Liver (tissue), 8 donors: ENCODE measurements at regions not wholly inside any gene's neighbourhood (a gene's known extent, or its start where the extent isn't known, plus 50 kb on each side); places are given as distances from the start of the nearest gene placed in this dataset.

ENCODE experiments used
- DNase-seq: peaks from one replicate; pipeline ENCODE4 v3.0.0-alpha.2; 2017; ENCODE audit warnings: low spot score
- H3K27ac ChIP-seq, 2 donors: one replicate each; pipeline ENCODE4 v1.7.0; 2013; ENCODE audit warnings: inconsistent platforms in 2 of 2, low read length in 2 of 2, control low read depth in 1 of 2, low read depth in 1 of 2, mild to moderate bottlenecking in 1 of 2
- H3K27me3 ChIP-seq, 4 donors: one replicate each; pipeline versions ENCODE4 v1.6.1 to v1.7.0; 2013; ENCODE audit warnings: low read length in 3 of 4, inconsistent platforms in 1 of 4, mild to moderate bottlenecking in 1 of 4, moderate library complexity in 1 of 4; ENCODE audit not compliant: control insufficient read depth in 4 of 4, insufficient read depth in 4 of 4
- H3K36me3 ChIP-seq, 4 donors: one replicate each; pipeline versions ENCODE4 v1.6.1 to v1.7.0; 2013; ENCODE audit warnings: low read length in 3 of 4, mild to moderate bottlenecking in 3 of 4, low read depth in 1 of 4, moderate library complexity in 1 of 4; ENCODE audit not compliant: control insufficient read depth in 4 of 4, insufficient read depth in 3 of 4
- H3K4me1 ChIP-seq, 4 donors: one replicate each; pipeline versions ENCODE4 v1.6.1 to v1.7.0; 2013; ENCODE audit warnings: low read length in 3 of 4, mild to moderate bottlenecking in 3 of 4, moderate library complexity in 1 of 4; ENCODE audit not compliant: control insufficient read depth in 4 of 4, insufficient read depth in 4 of 4
- H3K4me3 ChIP-seq, 3 donors: one replicate each; pipeline versions ENCODE4 v1.6.1 to v1.7.0; 2013; ENCODE audit warnings: low read length in 3 of 3, control low read depth in 1 of 3, low read depth in 1 of 3, mild to moderate bottlenecking in 1 of 3
- H3K9ac ChIP-seq, 2 donors: one replicate each; pipeline ENCODE4 v1.7.0; 2013; ENCODE audit warnings: low read length in 2 of 2, mild to moderate bottlenecking in 2 of 2, moderate library complexity in 2 of 2, control low read depth in 1 of 2, low read depth in 1 of 2
- H3K9me3 ChIP-seq, 4 donors: one replicate each; pipeline versions ENCODE4 v1.6.1 to v1.7.0; 2013; ENCODE audit warnings: low read length in 3 of 4; ENCODE audit not compliant: control insufficient read depth in 4 of 4
- EGR1 ChIP-seq, 2 donors: IDR thresholded peaks; 2 replicates each; pipeline ENCODE4 v1.6.1; 2016 to 2018; ENCODE audit warnings: antibody characterized with exemption in 2 of 2, low read depth in 2 of 2
- FOXA2 ChIP-seq: IDR thresholded peaks from 2 replicates; pipeline ENCODE4 v1.6.1; 2016; ENCODE audit warnings: antibody characterized with exemption
- HNF4A ChIP-seq, 2 donors: conservative IDR thresholded peaks; 2 replicates each; pipeline ENCODE4 v1.6.1; 2016; ENCODE audit warnings: antibody characterized with exemption in 2 of 2, mild to moderate bottlenecking in 2 of 2
- HNF4G ChIP-seq: IDR thresholded peaks from 2 replicates; pipeline ENCODE4 v1.6.1; 2016; ENCODE audit warnings: antibody characterized with exemption
- JUND ChIP-seq, 2 donors: IDR thresholded peaks; 2 replicates each; pipeline ENCODE4 v1.6.1; 2016; ENCODE audit warnings: antibody characterized with exemption in 2 of 2
- NR2F2 ChIP-seq: IDR thresholded peaks from 2 replicates; pipeline ENCODE4 v1.6.1; 2016; ENCODE audit warnings: antibody characterized with exemption
- RAD21 ChIP-seq, 2 donors: IDR thresholded peaks; 2 replicates each; pipeline ENCODE4 v1.6.1; 2016; ENCODE audit warnings: antibody characterized with exemption in 2 of 2, mild to moderate bottlenecking in 2 of 2
- RXRA ChIP-seq, 2 donors: IDR thresholded peaks; 2 replicates each; pipeline ENCODE4 v1.6.1; 2017 to 2018; ENCODE audit warnings: antibody characterized with exemption in 2 of 2, mild to moderate bottlenecking in 1 of 2
- SP1 ChIP-seq: IDR thresholded peaks from 2 replicates; pipeline ENCODE4 v1.6.1; 2018; ENCODE audit warnings: antibody characterized with exemption, mild to moderate bottlenecking
- TAF1 ChIP-seq: conservative IDR thresholded peaks from 2 replicates; pipeline ENCODE4 v1.6.1; 2016; ENCODE audit warnings: antibody characterized with exemption, mild to moderate bottlenecking
- WGBS: extraction: QIAGEN DNeasy Blood & Tissue Kit; methylation state at CpG from one replicate; pipeline ENCODE4 v1.1.7; 2013; 5-methylcytosine and 5-hydroxymethylcytosine counted together
- TF ChIP-seq, protein P1 (sequence below): IDR thresholded peaks from 2 replicates; pipeline ENCODE4 v1.6.1; 2016; ENCODE audit warnings: antibody characterized with exemption
- TF ChIP-seq, protein P2 (sequence below): fragments of 150-350 bp; IDR thresholded peaks from 2 replicates; pipeline ENCODE4 v1.5.1; 2017; ENCODE audit warnings: improper control_type of control experiment, low read depth, low read length; ENCODE audit not compliant: missing input control
- TF ChIP-seq, protein P3 (sequence below): IDR thresholded peaks from 2 replicates; pipeline ENCODE4 v1.6.1; 2016; ENCODE audit warnings: antibody characterized with exemption
- TF ChIP-seq, protein P4 (sequence below): IDR thresholded peaks from 2 replicates; pipeline ENCODE4 v1.6.1; 2016; ENCODE audit warnings: antibody characterized with exemption
- TF ChIP-seq, protein P5 (sequence below): IDR thresholded peaks from 2 replicates; pipeline ENCODE4 v1.6.1; 2016; ENCODE audit warnings: antibody characterized with exemption, mild to moderate bottlenecking
- donor health status: healthy.
- donor health status: healthy.
- donor health status: healthy.
- donor health status: healthy.
- donor health status: healthy.

DNA sequence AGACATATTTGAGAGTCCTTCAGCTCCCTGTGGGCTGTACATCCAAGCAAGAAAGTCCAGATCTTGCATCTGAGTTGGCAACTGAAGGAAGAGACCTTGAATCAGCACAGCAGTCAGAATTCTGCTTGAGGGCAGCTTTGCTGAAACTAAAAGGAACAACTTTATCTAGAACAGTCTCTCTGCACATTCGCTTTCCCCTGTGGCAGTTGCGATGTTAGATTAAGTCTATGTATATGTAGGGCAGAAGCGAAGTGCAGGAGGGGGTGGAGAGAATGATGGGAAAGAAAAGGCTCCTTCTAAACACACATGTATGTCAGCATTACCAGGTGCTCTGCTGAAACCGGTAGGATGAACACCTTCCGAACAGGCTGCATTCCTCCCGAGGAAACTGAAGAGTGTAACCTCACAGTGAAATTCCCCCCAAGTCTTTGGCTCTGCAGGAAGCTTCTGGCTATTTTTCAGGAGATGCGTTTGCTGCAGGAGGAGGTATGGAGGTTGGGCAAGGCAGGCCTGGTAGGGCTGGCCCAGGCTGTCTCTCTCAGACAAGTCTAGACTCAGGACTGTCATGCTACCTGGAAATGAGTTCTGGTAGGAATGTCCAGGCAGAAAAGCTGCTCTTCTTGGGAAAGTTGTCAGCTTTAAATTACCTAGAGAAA is 70.0 kb upstream of the ATL2 start:
- no peak for TF ChIP-seq FOXA2
- TF ChIP-seq HNF4G, result no peak
- TF ChIP-seq NR2F2, result no peak
- TF ChIP-seq, protein P1, sequence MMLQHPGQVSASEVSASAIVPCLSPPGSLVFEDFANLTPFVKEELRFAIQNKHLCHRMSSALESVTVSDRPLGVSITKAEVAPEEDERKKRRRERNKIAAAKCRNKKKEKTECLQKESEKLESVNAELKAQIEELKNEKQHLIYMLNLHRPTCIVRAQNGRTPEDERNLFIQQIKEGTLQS, result no peak
- no peak for TF ChIP-seq SP1
- TF ChIP-seq EGR1 (IDR thresholded peaks at IDR 0.05; ENCODE audit: low read depth in 2 of 2), result no peak
- TF ChIP-seq TAF1, result no peak
- TF ChIP-seq, protein P2, sequence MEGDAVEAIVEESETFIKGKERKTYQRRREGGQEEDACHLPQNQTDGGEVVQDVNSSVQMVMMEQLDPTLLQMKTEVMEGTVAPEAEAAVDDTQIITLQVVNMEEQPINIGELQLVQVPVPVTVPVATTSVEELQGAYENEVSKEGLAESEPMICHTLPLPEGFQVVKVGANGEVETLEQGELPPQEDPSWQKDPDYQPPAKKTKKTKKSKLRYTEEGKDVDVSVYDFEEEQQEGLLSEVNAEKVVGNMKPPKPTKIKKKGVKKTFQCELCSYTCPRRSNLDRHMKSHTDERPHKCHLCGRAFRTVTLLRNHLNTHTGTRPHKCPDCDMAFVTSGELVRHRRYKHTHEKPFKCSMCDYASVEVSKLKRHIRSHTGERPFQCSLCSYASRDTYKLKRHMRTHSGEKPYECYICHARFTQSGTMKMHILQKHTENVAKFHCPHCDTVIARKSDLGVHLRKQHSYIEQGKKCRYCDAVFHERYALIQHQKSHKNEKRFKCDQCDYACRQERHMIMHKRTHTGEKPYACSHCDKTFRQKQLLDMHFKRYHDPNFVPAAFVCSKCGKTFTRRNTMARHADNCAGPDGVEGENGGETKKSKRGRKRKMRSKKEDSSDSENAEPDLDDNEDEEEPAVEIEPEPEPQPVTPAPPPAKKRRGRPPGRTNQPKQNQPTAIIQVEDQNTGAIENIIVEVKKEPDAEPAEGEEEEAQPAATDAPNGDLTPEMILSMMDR, result no peak
- TF ChIP-seq RAD21 (IDR thresholded peaks at IDR 0.05), result no peak
- no peak for TF ChIP-seq HNF4A (conservative IDR thresholded peaks at IDR 0.05)
- no peak for TF ChIP-seq JUND (IDR thresholded peaks at IDR 0.05)
- TF ChIP-seq, protein P3, sequence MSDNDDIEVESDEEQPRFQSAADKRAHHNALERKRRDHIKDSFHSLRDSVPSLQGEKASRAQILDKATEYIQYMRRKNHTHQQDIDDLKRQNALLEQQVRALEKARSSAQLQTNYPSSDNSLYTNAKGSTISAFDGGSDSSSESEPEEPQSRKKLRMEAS, result no peak
- TF ChIP-seq RXRA (IDR thresholded peaks at IDR 0.05), result no peak
- 86% methylated on average over 7 of the region's 7 CpGs for WGBS
- no peaks in the 10 kb centered on the region for H3K9me3 ChIP-seq
- H3K27ac ChIP-seq, result no peak overlapping the region
- H3K27me3 ChIP-seq, result no peaks in the 10 kb centered on the region
- no peak overlapping the region for H3K9ac ChIP-seq
- no peaks in the 10 kb centered on the region for H3K36me3 ChIP-seq
- no peak for DNase-seq
- no peak overlapping the region for H3K4me3 ChIP-seq
- H3K4me1 ChIP-seq, result peaks cover 0 to 3% (median 0%) of the 10 kb centered on the region in 4 donors

DNA sequence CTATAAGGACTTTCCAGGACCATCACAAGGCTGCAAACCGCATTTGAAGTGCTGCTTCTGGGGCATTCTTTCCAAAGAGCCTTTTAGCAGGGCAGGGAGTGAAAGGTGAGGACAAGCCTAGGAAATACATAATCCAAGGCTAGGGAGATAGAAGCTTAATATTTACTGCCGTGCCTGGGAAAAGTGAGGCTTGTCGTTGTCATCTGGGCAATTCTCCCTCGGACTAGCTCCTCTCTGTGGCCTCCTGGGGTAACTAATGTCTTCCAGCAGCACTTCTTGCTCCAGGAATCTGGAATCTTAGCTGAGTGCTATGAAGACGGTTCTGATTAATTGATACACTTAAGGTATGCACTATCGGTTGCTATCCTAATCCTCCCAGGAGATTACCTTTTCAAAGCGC is 69.3 kb upstream of the ATL2 start:
- Histone ChIP-seq H3K36me3 (no peaks in the 10 kb centered on the region), H3K27me3 (no peaks in the 10 kb centered on the region), H3K9ac (no peak overlapping the region), H3K4me1 (peaks cover 0 to 3% (median 0%) of the 10 kb centered on the region in 4 donors), H3K27ac (no peak overlapping the region), H3K4me3 (no peak overlapping the region), H3K9me3 (no peaks in the 10 kb centered on the region)
- peak; percentile 79 to 88 for TF ChIP-seq RAD21 (IDR thresholded peaks at IDR 0.05)
- no peak for TF ChIP-seq HNF4A (conservative IDR thresholded peaks at IDR 0.05)
- TF ChIP-seq, protein P2, result peak; percentile 42
- TF ChIP-seq, protein P4, sequence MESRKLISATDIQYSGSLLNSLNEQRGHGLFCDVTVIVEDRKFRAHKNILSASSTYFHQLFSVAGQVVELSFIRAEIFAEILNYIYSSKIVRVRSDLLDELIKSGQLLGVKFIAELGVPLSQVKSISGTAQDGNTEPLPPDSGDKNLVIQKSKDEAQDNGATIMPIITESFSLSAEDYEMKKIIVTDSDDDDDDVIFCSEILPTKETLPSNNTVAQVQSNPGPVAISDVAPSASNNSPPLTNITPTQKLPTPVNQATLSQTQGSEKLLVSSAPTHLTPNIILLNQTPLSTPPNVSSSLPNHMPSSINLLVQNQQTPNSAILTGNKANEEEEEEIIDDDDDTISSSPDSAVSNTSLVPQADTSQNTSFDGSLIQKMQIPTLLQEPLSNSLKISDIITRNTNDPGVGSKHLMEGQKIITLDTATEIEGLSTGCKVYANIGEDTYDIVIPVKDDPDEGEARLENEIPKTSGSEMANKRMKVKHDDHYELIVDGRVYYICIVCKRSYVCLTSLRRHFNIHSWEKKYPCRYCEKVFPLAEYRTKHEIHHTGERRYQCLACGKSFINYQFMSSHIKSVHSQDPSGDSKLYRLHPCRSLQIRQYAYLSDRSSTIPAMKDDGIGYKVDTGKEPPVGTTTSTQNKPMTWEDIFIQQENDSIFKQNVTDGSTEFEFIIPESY, result no peak
- TF ChIP-seq, protein P5, sequence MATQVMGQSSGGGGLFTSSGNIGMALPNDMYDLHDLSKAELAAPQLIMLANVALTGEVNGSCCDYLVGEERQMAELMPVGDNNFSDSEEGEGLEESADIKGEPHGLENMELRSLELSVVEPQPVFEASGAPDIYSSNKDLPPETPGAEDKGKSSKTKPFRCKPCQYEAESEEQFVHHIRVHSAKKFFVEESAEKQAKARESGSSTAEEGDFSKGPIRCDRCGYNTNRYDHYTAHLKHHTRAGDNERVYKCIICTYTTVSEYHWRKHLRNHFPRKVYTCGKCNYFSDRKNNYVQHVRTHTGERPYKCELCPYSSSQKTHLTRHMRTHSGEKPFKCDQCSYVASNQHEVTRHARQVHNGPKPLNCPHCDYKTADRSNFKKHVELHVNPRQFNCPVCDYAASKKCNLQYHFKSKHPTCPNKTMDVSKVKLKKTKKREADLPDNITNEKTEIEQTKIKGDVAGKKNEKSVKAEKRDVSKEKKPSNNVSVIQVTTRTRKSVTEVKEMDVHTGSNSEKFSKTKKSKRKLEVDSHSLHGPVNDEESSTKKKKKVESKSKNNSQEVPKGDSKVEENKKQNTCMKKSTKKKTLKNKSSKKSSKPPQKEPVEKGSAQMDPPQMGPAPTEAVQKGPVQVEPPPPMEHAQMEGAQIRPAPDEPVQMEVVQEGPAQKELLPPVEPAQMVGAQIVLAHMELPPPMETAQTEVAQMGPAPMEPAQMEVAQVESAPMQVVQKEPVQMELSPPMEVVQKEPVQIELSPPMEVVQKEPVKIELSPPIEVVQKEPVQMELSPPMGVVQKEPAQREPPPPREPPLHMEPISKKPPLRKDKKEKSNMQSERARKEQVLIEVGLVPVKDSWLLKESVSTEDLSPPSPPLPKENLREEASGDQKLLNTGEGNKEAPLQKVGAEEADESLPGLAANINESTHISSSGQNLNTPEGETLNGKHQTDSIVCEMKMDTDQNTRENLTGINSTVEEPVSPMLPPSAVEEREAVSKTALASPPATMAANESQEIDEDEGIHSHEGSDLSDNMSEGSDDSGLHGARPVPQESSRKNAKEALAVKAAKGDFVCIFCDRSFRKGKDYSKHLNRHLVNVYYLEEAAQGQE, result no peak
- no peak for DNase-seq
- 51% methylated on average over 7 of the region's 7 CpGs for WGBS
